IMR-90 (cell line): ENCODE measurements at regions not wholly inside any gene's neighbourhood (a gene's known extent, or its start where the extent isn't known, plus 50 kb on each side); places are given as distances from the start of the nearest gene placed in this dataset.

Experiments used
- ATAC-seq: fragments of 200-7000 bp; cut with Tn5 transposase; 2 replicates; pipeline ENCODE4 v1.9.1; 2020; ENCODE audit warnings: low read depth, mild to moderate bottlenecking, moderate library complexity
- BruUV-seq: library from RNA; stranded (reverse); fragments of 400-500 nt; replicated peaks from 2 replicates; lab custom pipeline; 2021; lab: Mats Ljungman, UMichigan
- CTCF ChIA-PET: fragments of 300-600 bp; formaldehyde crosslinking; extraction: SDS; loops from one replicate; lab custom pipeline; 2021; ENCODE audit warnings: antibody characterized with exemption; lab: Yijun Ruan, JAX
- POLR2A ChIA-PET: fragments of 300-600 bp; sonication (Branson Sonifier 250); formaldehyde crosslinking; loops from one replicate; lab custom pipeline; 2022; ENCODE audit warnings: antibody characterized with exemption; ENCODE audit not compliant: unreplicated experiment; lab: Charles Lee
- DNase-seq: peaks from one replicate; pipeline ENCODE4 v3.0.0; 2013
- H2AFZ ChIP-seq: replicated peaks from 2 replicates; pipeline ENCODE3; 2013; ENCODE audit warnings: low read length, mild to moderate bottlenecking; ENCODE audit not compliant: poor library complexity
- H2AK5ac ChIP-seq: 2 replicates; pipeline ENCODE4 v1.6.1; 2013; ENCODE audit warnings: low read depth, low read length, inconsistent platforms
- H2AK9ac ChIP-seq: replicated peaks from 2 replicates; pipeline ENCODE3; 2013; ENCODE audit warnings: mild to moderate bottlenecking, low read depth, low read length, moderate library complexity; ENCODE audit not compliant: poor library complexity
- H2BK120ac ChIP-seq: 2 replicates; pipeline ENCODE4 v1.6.1; 2013; ENCODE audit warnings: low read depth, low read length, inconsistent platforms
- H2BK15ac ChIP-seq: 3 replicates; pipeline ENCODE4 v1.6.1; 2013; ENCODE audit warnings: low read depth, low read length, inconsistent platforms
- H2BK20ac ChIP-seq: 2 replicates; pipeline ENCODE4 v1.6.1; 2013; ENCODE audit warnings: low read depth, mild to moderate bottlenecking, inconsistent platforms, low read length, moderate library complexity
- H2BK5ac ChIP-seq: 2 replicates; pipeline ENCODE4 v1.6.1; 2013; ENCODE audit warnings: mild to moderate bottlenecking, low read depth, low read length, inconsistent platforms; ENCODE audit not compliant: poor library complexity, severe bottlenecking
- H3K14ac ChIP-seq: replicated peaks from 2 replicates; pipeline ENCODE4 v1.6.1; 2013; ENCODE audit warnings: low read depth, low read length, inconsistent platforms
- H3K18ac ChIP-seq: 2 replicates; pipeline ENCODE4 v1.6.1; 2013; ENCODE audit warnings: low read depth, low read length, control low read depth
- H3K23ac ChIP-seq: 2 replicates; pipeline ENCODE4 v1.6.1; 2013; ENCODE audit warnings: low read depth, low read length, inconsistent platforms
- H3K27ac ChIP-seq: 2 replicates; pipeline ENCODE4 v1.5.1; 2013; ENCODE audit warnings: mild to moderate bottlenecking, control low read depth, low read length; ENCODE audit not compliant: insufficient read depth
- H3K27me3 ChIP-seq: 2 replicates; pipeline ENCODE4 v1.6.1; 2013; ENCODE audit warnings: low read length; ENCODE audit not compliant: control insufficient read depth, insufficient read depth
- H3K36me3 ChIP-seq: 2 replicates; pipeline ENCODE4 v1.6.1; 2013; ENCODE audit warnings: low read length, mixed read lengths; ENCODE audit not compliant: control insufficient read depth, insufficient read depth
- H3K4ac ChIP-seq: 2 replicates; pipeline ENCODE4 v1.6.1; 2013; ENCODE audit warnings: low read depth, low read length, inconsistent platforms
- H3K4me1 ChIP-seq: 2 replicates; pipeline ENCODE4 v1.6.1; 2013; ENCODE audit warnings: low read length, mixed read lengths; ENCODE audit not compliant: control insufficient read depth, insufficient read depth
- H3K4me2 ChIP-seq: 2 replicates; pipeline ENCODE4 v1.6.1; 2013; ENCODE audit warnings: low read depth, mild to moderate bottlenecking, control low read depth, low read length, moderate library complexity
- H3K4me3 ChIP-seq: 2 replicates; pipeline ENCODE4 v1.5.1; 2013; ENCODE audit warnings: low read depth, mild to moderate bottlenecking, control low read depth, low read length, moderate library complexity; ENCODE audit not compliant: insufficient read depth
- H3K56ac ChIP-seq: 2 replicates; pipeline ENCODE4 v1.6.1; 2013; ENCODE audit warnings: low read length, inconsistent platforms; ENCODE audit not compliant: insufficient read depth; ENCODE audit errors: extremely low read depth
- H3K79me1 ChIP-seq, 2 experiments: 2 replicates each; pipeline ENCODE4 v1.6.1; 2013; ENCODE audit warnings: low read length in 2 of 2, inconsistent platforms in 1 of 2, low read depth in 1 of 2
- H3K9ac ChIP-seq: 2 replicates; pipeline ENCODE4 v1.6.1; 2013; ENCODE audit warnings: low read depth, low read length, control low read depth
- H3K9me1 ChIP-seq: 2 replicates; pipeline ENCODE4 v1.6.1; 2013; ENCODE audit warnings: low read length, inconsistent platforms; ENCODE audit not compliant: insufficient read depth
- H3K9me3 ChIP-seq: 2 replicates; pipeline ENCODE4 v1.6.1; 2013; ENCODE audit warnings: low read length; ENCODE audit not compliant: control insufficient read depth, insufficient read depth
- H4K20me1 ChIP-seq: 2 replicates; pipeline ENCODE4 v1.6.1; 2013; ENCODE audit warnings: low read length, inconsistent platforms; ENCODE audit not compliant: insufficient read depth
- H4K5ac ChIP-seq: 2 replicates; pipeline ENCODE4 v1.6.1; 2013; ENCODE audit warnings: mild to moderate bottlenecking, low read depth, low read length, control low read depth
- H4K8ac ChIP-seq, 2 experiments: 2 replicates each; pipeline ENCODE4 v1.6.1; 2013; ENCODE audit warnings: low read depth in 2 of 2, low read length in 2 of 2, control low read depth in 1 of 2, inconsistent platforms in 1 of 2
- H4K91ac ChIP-seq: 2 replicates; pipeline ENCODE4 v1.6.1; 2013; ENCODE audit warnings: low read depth, low read length, inconsistent platforms; ENCODE audit not compliant: insufficient read depth
- CEBPB ChIP-seq: IDR thresholded peaks from 2 replicates; pipeline ENCODE4 v1.6.1; 2012; ENCODE audit warnings: low read depth, low read length, improper control_type of control experiment
- CHD1 ChIP-seq: IDR thresholded peaks from 2 replicates; pipeline ENCODE4 v1.6.1; 2012; ENCODE audit warnings: low read depth, low read length, improper control_type of control experiment
- CTCF ChIP-seq: conservative IDR thresholded peaks from 2 replicates; pipeline ENCODE4 v1.5.1; 2012; ENCODE audit warnings: mild to moderate bottlenecking, low read depth, low read length, improper control_type of control experiment
- FOS ChIP-seq: fragments of 150-350 bp; IDR thresholded peaks from 2 replicates; pipeline ENCODE4 v1.6.1; 2016; ENCODE audit warnings: low read depth, low read length
- MAFK ChIP-seq: IDR thresholded peaks from 2 replicates; pipeline ENCODE4 v1.6.1; 2012; ENCODE audit warnings: low read depth, low read length, improper control_type of control experiment
- MAZ ChIP-seq: IDR thresholded peaks from 2 replicates; pipeline ENCODE4 v1.6.1; 2012; ENCODE audit warnings: low read depth, mild to moderate bottlenecking, low read length, improper control_type of control experiment, moderate library complexity, borderline replicate concordance
- MXI1 ChIP-seq: IDR thresholded peaks from 2 replicates; pipeline ENCODE4 v1.6.1; 2012; ENCODE audit warnings: low read depth, mild to moderate bottlenecking, low read length, moderate library complexity, borderline replicate concordance
- NFE2L2 ChIP-seq: fragments of 150-350 bp; IDR thresholded peaks from 2 replicates; pipeline ENCODE4 v1.6.1; 2016; ENCODE audit warnings: low read depth, mild to moderate bottlenecking, low read length
- POLR2A ChIP-seq: IDR thresholded peaks from 2 replicates; pipeline ENCODE4 v1.6.1; 2012; ENCODE audit warnings: mild to moderate bottlenecking, low read depth, low read length
- RAD21 ChIP-seq: IDR thresholded peaks from 2 replicates; pipeline ENCODE4 v1.6.1; 2012; ENCODE audit warnings: low read length, improper control_type of control experiment
- RCOR1 ChIP-seq: IDR thresholded peaks from 2 replicates; pipeline ENCODE4 v1.6.1; 2012; ENCODE audit warnings: mild to moderate bottlenecking, low read length, improper control_type of control experiment; ENCODE audit not compliant: insufficient replicate concordance
- RFX5 ChIP-seq: IDR thresholded peaks from 2 replicates; pipeline ENCODE4 v1.8.0; 2012; ENCODE audit warnings: low read depth, mild to moderate bottlenecking, low read length, moderate library complexity
- SMC3 ChIP-seq: fragments of 150-350 bp; IDR thresholded peaks from 2 replicates; pipeline ENCODE4 v1.6.1; 2016; ENCODE audit warnings: low read depth, mild to moderate bottlenecking, antibody characterized with exemption, low read length, moderate library complexity
- dilution Hi-C: fragments of 300-500 bp; cut with HindIII; formaldehyde crosslinking; loops from one replicate; pipeline ENCODE4 v1.14.3; 2018; ENCODE audit warnings: low sequenced_read_pairs; ENCODE audit not compliant: unreplicated experiment
- in situ Hi-C: fragments of 300-500 bp; cut with MboI; formaldehyde crosslinking; loops from 3 replicates; pipeline ENCODE4 v1.14.3; 2019; ENCODE audit warnings: low sequenced_read_pairs, inconsistent platforms, mixed read lengths
- intact Hi-C: fragments of 100-400 bp; cut with micrococcal nuclease; formaldehyde crosslinking; loops from 2 replicates; pipeline ENCODE4 v1.10.0; 2022
- TF ChIP-seq, protein P1 (sequence below): fragments of 150-350 bp; IDR thresholded peaks from 2 replicates; pipeline ENCODE4 v1.6.1; 2017; ENCODE audit warnings: mild to moderate bottlenecking, antibody characterized with exemption, low read length, low read depth

GRCh38 chr14:51784466-51784865, 75.9 kb upstream of the GNG2 start:
- no peak overlapping the region for H3K4me3 ChIP-seq
- H3K4ac ChIP-seq, result no peak overlapping the region
- dilution Hi-C loops (no loop called here), in situ Hi-C loops (loop anchor here (10.0 kb wide), 1 partner anchor 190 kb away; no protein-coding TSS in a partner anchor), intact Hi-C loops (no loop called here)
- H3K9me1 ChIP-seq, result no peaks in the 10 kb centered on the region
- no peak overlapping the region for H4K8ac ChIP-seq
- no peak overlapping the region for H4K91ac ChIP-seq
- H2AFZ ChIP-seq, result no peak overlapping the region
- H2AK9ac ChIP-seq, result no peak overlapping the region
- BruUV-seq, result no TSS peak
- POLR2A ChIA-PET, result no interaction called here
- H2BK15ac ChIP-seq, result no peak overlapping the region
- TF ChIP-seq FOS, result no peak
- no peak for TF ChIP-seq CHD1
- no peak for TF ChIP-seq RCOR1
- TF ChIP-seq RFX5, result no peak
- no peak for TF ChIP-seq CTCF
- TF ChIP-seq MAZ, result no peak
- TF ChIP-seq MXI1, result no peak
- TF ChIP-seq, protein P1, sequence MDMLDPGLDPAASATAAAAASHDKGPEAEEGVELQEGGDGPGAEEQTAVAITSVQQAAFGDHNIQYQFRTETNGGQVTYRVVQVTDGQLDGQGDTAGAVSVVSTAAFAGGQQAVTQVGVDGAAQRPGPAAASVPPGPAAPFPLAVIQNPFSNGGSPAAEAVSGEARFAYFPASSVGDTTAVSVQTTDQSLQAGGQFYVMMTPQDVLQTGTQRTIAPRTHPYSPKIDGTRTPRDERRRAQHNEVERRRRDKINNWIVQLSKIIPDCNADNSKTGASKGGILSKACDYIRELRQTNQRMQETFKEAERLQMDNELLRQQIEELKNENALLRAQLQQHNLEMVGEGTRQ, result no peak
- TF ChIP-seq RAD21, result no peak
- TF ChIP-seq NFE2L2, result no peak
- no peak for TF ChIP-seq POLR2A
- no peak for TF ChIP-seq CEBPB
- no peak for TF ChIP-seq MAFK
- no peak for TF ChIP-seq SMC3
- H4K5ac ChIP-seq, result no peak overlapping the region
- no peak overlapping the region; the same call in 1 of the 2 replicates for H2AK5ac ChIP-seq
- H3K14ac ChIP-seq, result no peak overlapping the region
- peaks cover 15% of the 10 kb centered on the region for H3K9me3 ChIP-seq
- no peak overlapping the region for H2BK5ac ChIP-seq
- no peaks in the 10 kb centered on the region; a peak in 1 of 4 replicates for H3K79me1 ChIP-seq
- H4K20me1 ChIP-seq, result no peaks in the 10 kb centered on the region
- DNase-seq, result no peak
- H3K27me3 ChIP-seq, result no peaks in the 10 kb centered on the region
- H2BK20ac ChIP-seq, result no peak overlapping the region
- no peak overlapping the region for H3K56ac ChIP-seq
- no peak overlapping the region for H2BK120ac ChIP-seq
- CTCF ChIA-PET, result interaction anchor here (0.6 to 2.0 kb wide), 2 partner anchors 195 to 501 kb away, joined by 3 to 7 read pairs; no protein-coding TSS in a partner anchor
- no peak overlapping the region for H3K4me2 ChIP-seq
- H3K9ac ChIP-seq, result no peak overlapping the region
- no peak overlapping the region for H3K27ac ChIP-seq
- H3K4me1 ChIP-seq, result no peaks in the 10 kb centered on the region
- ATAC-seq, result no peak
- no peak overlapping the region for H3K18ac ChIP-seq
- H3K23ac ChIP-seq, result no peak overlapping the region
- no peaks in the 10 kb centered on the region for H3K36me3 ChIP-seq
